Ramos (cell line): ENCODE measurements at regions not wholly inside any gene's neighbourhood (a gene's known extent, or its start where the extent isn't known, plus 50 kb on each side); places are given as distances from the start of the nearest gene placed in this dataset.

Experiments used
- in situ Hi-C: fragments of 300-500 bp; cut with MboI; formaldehyde crosslinking; loops from one replicate; pipeline ENCODE4 v1.14.3; 2022; ENCODE audit warnings: low sequenced_read_pairs; ENCODE audit not compliant: unreplicated experiment

DNA sequence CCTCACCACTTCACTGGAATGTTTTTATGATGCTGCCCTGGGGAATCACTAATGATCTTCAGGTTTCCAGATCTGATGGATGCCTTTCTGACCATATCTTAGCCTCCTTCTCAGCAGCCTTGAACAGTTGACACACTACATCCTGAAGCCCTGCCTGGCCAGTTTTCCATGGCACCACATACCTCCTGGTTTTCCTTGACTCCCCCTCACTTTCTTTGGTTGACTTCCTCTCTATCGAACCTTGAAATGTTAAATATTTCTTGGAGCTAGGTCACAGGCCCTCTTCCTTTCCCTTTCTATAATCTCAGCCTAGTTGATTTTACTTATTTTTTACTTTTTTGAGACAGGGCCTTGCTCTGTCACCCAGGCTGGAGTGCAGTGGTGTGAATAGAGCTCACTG lies 108.8 kb upstream of the CDK1 start:
- in situ Hi-C loops: no loop called here

DNA sequence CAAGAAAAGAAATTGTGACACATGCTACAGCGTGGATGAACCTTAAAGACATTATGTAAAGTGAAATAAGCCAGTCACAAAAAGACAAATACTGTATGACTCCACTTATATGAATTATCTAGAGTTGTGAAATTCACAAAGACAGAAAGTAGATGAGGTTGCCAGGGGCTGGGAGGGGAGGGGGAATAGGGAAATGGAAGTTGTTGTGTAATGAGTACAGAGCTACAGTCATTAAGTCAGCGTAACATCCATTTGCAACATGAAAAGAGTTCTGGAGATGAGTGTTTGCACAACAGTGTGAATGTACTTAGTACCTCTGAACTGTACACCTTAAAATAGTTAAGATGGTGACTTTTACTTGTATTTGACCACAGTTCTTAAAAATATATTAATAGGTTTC lies 112.1 kb upstream of the CDK1 start:
- in situ Hi-C loops: no loop called here

DNA sequence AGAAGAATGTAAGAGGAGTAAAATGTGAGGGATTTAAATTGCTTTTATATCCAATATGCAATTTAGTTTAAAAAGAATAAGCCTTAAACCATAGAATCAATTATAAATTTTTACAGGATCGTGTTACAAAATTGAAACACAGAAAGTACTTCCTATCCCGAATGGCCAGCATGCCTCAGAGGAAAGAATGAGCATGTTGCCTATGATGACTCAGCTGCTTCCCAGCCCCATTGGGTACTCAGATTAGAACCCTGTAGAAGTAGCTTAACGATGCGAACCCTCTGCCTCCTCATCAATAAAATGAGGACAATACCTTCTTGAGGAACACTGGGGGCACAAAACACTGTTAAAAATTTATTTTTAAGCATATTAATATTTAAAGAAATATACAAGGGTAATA lies 113.4 kb upstream of the CDK1 start:
- in situ Hi-C loops: no loop called here

DNA sequence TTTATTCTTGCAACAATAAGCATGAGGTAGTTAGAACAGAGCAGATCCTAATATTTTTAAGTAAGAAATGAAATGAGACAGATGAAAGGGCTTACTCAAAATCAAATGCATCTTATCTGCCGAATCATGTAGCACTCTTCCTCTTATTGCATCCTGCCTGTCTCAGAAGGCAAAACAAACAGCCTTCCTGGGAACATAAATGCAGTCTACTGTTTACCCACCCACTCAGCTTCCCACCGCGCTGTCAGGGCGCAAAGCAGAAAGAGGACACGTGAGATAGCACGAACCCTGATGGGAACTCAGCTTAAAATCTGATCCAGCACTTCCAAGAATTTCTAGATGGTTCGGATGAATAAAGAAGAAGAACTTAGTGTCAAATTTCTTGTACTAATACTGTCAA lies 114.4 kb upstream of the CDK1 start:
- in situ Hi-C loops: no loop called here

DNA sequence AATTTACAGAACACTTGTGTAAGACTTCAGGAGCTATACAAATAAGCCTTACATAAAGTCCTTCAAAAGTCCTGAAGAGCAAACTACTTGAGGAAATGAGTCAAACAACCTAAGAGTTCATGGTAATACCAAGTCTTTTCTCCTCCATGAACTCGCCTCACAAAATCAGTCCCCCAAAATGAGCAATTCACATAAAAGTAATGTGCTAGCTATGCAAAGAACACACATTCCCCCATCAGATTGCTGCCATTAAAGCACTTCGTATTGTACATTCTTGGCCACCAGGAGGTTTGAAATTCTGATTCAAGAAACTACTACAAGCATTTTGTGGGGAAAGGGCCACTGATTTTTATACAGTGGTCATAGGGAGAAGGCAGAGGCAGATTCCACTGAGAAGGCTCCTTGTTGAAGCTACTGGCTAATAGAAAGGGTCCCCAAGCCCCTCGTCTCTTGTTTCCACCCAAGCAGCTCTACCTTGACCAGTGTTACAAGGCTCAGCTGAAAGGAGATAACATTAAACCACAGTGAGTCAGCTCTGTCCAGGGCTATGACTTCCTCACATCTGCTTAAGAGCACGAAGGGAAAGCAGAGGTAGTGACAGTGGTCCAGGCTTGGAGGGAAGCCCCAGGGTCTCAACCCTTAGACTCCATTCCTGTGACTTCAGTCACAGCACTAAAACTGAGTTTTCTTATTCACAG lies 115.2 kb upstream of the CDK1 start:
- in situ Hi-C loops: no loop called here

DNA sequence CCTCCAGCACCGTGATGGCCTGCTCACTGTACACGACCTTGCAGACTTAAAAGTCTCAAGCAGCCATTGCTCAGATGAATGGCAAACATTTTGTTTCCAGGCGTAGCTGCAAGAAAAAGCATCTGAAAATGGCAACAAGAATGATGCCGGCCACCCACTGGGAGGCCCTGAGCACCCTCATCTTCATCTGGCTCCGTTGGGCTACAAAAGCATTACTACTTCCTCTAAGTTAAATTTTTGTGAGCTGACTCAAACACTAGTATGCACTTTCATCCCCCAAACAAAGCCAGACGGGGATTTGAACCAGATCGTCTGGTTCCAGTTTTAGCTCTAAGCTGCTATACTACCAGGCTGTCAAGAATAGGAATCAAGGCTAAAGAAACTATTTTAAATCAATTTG lies 116.6 kb upstream of the CDK1 start:
- in situ Hi-C loops: no loop called here

DNA sequence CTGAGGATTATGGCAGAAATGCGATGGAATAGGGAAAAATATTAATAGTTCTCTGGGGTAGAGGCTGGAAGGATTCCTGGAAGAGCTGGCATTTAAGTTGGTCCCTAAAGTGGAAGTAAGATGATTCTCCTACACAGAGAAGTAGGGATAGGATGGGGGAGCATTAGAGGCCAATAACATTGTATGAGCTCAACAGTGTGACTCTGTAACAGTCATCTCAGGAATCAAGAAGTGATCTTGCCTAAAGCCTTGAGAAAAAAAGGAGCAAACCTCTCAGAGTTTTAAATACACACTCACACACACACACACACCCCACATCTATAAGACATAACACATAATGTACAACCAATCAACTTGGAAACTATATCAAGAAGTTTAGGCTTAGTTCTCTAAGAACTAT lies 117.7 kb upstream of the CDK1 start:
- in situ Hi-C loops: no loop called here

DNA sequence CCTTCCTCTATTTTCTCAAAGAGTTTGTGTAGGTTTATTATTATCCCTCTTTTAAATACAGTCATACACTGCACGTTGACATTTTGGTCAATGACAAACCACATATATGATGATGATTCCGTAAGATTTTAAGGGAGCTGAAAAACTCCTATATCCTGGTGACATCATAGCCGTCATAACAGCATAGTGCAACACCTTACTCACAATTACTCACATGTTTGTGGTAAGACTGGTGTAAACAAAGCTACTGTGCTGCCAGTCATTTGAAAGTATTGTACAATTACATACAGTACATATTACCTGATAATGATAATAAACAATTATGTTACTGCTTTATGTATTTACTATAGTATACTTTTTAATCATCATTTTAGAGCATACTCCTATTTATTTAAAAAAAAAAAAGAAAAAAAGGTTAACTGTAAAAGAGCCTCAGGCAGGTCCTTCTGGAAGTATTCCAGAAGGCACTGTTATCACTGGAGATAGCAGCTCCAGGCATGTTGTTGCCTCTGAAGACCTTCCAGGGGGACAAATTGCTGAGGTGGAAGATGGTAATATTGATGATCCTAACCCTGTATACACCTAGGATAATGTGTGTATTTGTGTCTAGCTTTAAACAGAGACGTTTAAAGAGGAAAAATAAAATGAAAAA lies 123.3 kb upstream of the CDK1 start:
- in situ Hi-C loops: no loop called here

DNA sequence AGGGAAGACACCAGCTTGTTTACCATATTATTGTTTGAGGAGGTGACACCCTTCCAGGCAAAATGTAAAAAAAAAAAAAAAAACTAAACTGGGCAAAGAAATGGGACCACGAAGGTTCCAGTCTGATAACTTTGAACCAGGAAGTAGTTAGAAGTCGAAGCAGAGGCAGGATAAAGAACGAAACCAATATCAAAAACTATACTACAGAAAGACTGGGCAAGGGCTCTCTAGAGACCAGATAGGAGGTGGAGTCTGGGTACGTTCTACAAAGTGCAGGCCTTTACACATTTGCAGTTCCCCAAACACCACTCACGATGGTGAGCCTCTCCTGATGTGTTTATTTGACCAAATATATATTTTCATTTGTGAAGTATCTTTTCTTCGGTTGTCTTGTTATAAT lies 125.7 kb upstream of the CDK1 start:
- in situ Hi-C loops: no loop called here

DNA sequence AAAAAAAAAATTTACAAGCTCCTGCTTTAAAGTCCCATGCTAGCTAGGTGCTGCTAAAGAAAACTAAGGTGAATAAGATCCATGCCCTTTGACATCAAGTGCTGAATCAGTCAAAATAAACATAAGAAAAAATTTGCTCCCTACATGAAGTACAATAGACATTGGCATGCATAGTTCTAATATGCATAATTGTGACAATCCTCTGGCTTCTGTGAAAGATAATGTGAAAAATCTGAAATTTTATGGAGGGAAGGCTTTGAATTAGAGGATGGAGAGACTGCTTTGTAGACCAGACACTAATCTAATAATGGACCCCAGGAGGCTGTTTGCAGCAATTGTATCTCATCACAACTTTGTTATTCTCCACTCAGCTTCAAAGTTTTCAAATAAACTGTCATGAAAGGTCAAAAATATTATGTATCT lies 127.9 kb upstream of the CDK1 start:
- in situ Hi-C loops: no loop called here

DNA sequence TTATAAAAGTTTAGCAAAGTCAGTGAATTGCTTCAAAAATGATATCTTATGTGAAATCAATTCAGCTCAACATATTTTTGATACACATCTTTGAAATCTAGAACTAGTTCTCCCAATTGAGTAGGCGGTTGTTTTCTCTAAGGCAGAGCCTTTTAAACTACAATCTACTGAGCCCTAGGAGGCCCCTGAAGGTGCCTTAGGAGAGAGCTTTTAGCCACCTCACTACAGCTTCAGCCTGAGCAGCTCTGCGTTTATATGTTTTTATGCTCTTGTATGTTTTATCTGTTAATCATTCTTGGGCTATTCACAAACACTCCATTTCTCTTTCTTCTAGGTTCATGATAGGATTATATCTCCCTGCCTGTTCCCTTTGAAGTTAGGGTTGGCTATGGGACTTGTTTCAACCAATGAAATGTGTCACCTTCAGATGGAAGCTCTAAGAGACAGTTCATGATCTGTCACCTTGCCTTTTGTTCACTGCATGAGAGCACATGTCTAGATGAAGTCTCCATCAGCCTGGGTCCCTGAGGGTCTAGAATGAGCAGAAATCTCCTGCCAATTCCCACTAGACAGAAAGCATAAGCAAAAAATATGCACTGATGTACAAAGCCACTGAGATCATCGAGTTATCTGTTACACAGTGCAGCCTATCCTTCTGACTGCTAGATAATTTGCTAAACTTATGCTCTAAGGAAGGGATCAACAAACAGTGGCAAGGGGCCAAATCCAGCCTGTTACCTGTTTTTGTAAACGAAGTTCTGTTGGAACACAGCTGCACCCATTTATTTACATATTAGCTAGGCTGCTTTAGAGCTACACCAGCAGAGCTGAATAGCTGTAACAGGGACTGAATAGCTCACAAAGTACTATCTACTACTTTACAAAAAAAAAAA lies 128.5 kb upstream of the CDK1 start:
- in situ Hi-C loops: loop anchor here (10.0 to 25.0 kb wide), 2 partner anchors 412 to 555 kb away; no protein-coding TSS in a partner anchor

DNA sequence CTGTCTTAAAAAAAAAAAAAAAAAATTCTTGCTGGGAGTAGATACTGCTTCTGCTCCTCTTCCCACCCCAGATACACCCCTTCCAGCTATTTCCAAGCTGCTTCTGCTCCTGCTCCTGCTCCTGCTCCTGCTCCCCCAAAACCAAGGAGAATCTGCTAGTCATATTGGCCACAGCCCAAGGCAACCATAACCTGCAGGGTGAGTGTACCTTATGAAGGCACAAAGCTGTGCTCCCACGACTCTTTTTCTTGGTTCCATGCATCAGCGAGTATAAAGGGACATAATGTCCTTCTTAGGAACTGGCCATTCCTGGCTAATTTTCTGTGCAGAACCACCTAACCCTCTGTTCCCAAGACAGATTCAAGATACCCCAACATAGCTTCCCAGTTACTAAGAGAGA lies 129.5 kb upstream of the CDK1 start:
- in situ Hi-C loops: loop anchor here (10.0 to 25.0 kb wide), 2 partner anchors 411 to 554 kb away; no protein-coding TSS in a partner anchor

DNA sequence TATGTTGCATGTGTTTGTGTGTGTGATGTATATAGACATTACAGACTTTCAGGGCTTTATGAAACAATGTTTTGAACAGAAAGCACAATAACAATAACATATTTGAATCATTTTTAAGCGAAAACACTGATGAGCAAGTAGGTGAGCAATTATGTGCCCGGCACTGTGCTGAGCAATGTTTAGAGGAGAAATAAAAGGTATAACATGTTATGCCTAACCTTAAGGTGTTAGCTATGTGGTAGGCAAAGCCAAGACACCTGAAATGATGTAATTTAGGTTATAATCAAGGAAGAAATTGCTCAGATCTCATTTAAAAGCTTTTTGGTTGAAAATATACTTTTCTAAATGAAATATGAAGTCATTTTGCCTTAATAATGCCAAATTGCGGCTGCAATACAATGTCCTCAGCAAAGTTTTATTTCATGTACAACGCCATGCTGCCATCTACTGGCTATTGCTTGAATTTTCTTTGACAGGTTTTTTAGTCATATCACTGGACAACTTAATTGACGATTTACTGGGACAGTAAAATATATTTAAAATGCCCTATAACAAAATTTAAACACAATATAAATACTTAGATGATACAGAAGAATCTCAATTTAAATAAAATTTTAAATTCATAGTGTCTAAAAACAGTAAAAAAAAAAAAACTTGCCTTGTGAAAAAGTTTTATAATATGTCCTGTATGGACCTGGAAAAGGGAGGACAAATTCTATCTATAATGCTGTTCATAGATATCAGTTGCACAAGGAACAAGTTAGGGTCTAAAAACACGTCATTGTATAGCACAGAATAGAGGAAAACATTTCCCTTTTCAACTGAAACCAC lies 131.1 kb upstream of the CDK1 start:
- in situ Hi-C loops: loop anchor here (10.0 to 25.0 kb wide), 2 partner anchors 410 to 552 kb away; no protein-coding TSS in a partner anchor

DNA sequence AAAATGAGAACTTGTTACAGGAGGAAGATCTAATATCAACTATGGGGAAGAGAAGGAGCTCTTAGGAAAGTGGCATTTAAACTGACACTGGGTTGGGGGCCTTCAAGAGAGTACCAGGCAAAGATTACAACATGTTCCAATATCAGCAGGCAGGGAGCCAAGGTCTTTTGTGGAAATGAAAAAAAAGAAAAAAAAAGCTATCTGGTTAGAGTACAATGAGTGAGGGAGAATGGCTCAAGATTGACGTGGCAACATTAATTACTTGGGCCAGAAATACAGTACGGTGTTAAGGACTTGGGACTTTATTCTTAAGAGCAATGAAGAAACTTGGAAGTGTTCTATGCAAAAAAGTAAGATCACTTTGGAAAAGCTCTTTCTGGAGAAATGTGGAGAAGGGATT lies 132.3 kb upstream of the CDK1 start:
- in situ Hi-C loops: loop anchor here (10.0 to 25.0 kb wide), 2 partner anchors 409 to 551 kb away; no protein-coding TSS in a partner anchor

DNA sequence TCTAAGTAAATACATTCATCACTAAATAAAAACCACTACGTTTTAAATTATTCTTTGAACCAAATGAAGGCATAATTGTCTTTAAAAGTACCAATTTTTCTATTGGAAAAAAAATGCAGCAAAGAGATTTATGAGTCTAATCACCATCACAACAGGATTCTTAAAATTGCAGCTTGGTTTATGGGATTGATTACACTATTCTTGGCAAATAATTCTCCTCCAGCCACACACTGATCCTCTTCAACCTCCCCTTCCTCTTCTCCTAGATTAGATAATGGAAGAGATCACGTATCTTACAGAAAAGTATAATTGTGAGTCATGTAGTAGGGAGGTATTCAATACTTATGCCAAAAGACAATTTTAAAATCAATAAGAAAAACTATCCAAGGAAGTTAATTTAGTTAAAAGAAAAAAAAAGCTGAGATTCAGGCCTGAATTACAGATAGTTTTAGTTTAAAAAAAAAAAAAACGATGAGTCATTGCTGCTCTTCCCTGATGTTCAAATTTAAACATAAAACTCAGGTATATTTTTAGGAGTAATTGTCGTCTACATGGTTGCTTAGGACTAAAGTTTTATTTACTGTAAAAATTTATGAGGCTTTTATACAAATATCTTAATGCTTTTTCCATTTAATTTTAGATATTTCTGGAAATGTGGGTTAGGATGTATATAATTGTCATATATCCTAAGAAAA lies 133.7 kb upstream of the CDK1 start:
- in situ Hi-C loops: loop anchor here (10.0 to 25.0 kb wide), 2 partner anchors 407 to 550 kb away; no protein-coding TSS in a partner anchor

DNA sequence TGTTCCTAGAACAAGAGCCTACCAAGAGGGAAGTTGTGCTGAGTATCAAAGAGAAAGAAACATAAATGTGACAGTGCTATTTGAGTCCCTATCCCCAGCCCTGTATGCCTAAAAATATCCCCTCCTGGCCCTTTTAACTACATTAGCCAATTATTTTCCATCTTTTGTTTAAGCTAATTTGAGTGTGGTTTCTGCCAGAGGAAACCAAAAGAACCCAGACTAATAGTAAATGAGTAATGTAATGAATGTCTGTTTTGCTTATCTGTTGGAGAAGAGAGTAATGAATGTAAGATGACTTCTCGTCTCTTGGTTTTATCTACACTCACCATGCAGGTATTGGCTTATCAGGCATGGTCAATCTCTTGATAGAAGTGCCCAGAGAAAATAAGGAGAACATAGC lies 134.4 kb upstream of the CDK1 start:
- in situ Hi-C loops: loop anchor here (10.0 to 25.0 kb wide), 2 partner anchors 407 to 549 kb away; no protein-coding TSS in a partner anchor

DNA sequence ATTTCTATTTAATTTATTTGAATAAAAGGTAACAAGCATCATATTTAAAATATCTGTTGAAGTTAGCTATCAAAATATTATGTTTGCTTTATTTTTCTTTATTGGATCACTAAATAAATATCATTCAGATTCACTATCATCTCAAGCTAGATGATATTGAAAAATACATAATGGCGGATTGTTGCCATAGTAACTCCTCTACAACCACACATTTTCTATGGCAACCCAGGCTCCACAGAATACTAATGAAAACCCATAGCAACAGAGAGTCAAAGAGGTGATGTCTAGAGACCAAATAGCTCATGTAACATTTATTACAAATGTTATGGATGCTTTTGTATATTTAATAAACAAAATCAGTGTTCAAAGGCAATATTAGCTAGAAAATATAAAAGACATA lies 148.9 kb upstream of the CDK1 start:
- in situ Hi-C loops: loop anchor here (25.0 kb wide), 1 partner anchor 392 kb away; no protein-coding TSS in a partner anchor

DNA sequence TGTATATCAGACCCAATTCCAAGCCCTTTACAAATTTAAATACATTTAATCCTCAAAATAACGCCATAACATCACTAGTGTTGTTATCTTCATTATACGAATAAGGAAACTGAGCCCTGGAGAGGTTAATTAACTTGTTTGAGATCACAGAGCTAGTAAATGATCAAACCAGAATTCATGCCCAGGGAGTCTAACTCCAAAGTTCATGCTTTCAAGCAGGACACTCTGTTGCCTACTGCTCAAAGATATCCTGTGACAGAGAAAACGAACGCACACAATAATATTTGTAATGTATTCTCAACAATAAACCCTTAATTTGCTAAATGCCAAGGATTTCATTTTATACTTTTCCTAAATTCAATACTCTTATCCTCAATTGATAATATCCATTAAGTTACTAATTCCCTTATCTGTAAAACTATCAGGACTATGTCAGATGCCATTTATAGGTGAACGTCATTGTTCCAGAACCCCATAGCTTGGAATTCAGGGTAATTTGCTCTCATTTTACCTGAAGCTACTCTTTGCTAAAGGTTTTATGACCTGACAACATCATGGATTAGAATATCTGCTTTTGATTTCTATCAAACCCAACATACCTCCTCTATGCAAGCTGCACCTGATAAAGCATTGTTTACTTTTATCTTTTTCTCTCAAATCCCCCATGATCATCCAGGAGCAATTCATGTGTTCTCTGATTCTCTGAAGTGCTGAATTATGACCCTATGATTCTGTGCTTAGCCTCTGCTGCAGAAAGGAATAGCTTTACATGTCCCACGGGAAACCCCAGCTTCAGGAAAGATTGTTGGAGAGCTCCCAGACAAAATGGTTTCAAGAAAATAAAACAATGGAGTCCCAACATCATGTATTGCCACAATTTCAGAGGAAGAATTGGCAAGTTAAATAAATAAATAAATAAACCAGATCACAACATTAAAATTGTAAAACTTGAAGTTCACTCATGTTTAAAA lies 150.2 kb upstream of the CDK1 start:
- in situ Hi-C loops: loop anchor here (25.0 kb wide), 1 partner anchor 391 kb away; no protein-coding TSS in a partner anchor
